ENCODE measurements at regions not wholly inside any gene's neighbourhood (a gene's known extent, or its start where the extent isn't known, plus 50 kb on each side); places are given as distances from the start of the nearest gene placed in this dataset.

- DNase-seq: no peak
- Mint-ChIP-seq H3K4me3 (no peak overlapping the region), H3K27me3 (ENCODE audit: low read depth in 3 of 3) (peaks cover 0 to 2% (median 0%) of the 10 kb centered on the region in 3 donors), H3K36me3 (no peaks in the 10 kb centered on the region), H3K9me3 (peaks cover 7 to 11% (median 8%) of the 10 kb centered on the region in 6 donors), H3K27ac (no peak overlapping the region), H3K4me1 (no peaks in the 10 kb centered on the region)
Observed at GRCh38 chr4:124243671-124244366, 468.7 kb downstream of the ANKRD50 start.

GRCh38 chr4:124253080-124253479, 459.5 kb downstream of the ANKRD50 start:
- peaks cover 0 to 2% (median 0%) of the 10 kb centered on the region in 6 donors for H3K9me3 Mint-ChIP-seq
- H3K4me1 Mint-ChIP-seq: no peaks in the 10 kb centered on the region
- H3K27ac Mint-ChIP-seq: no peak overlapping the region
- no peak for DNase-seq
- no peak overlapping the region for H3K4me3 Mint-ChIP-seq
- no peaks in the 10 kb centered on the region for H3K27me3 Mint-ChIP-seq (ENCODE audit: low read depth in 3 of 3)
- H3K36me3 Mint-ChIP-seq: no peaks in the 10 kb centered on the region

- no peaks in the 10 kb centered on the region for H3K9me3 Mint-ChIP-seq
Observed at GRCh38 chr4:124262211-124263179, 450.0 kb downstream of the ANKRD50 start.

GRCh38 chr4:124265701-124266100, 446.8 kb downstream of the ANKRD50 start:
- H3K4me3 Mint-ChIP-seq: no peak overlapping the region
- no peak for DNase-seq
- H3K27me3 Mint-ChIP-seq (ENCODE audit: low read depth in 3 of 3): peaks cover 0 to 3% (median 0%) of the 10 kb centered on the region in 3 donors
- H3K4me1 Mint-ChIP-seq: no peaks in the 10 kb centered on the region
- H3K9me3 Mint-ChIP-seq: peaks cover 0 to 2% (median under 1%) of the 10 kb centered on the region in 6 donors
- H3K27ac Mint-ChIP-seq: no peak overlapping the region
- H3K36me3 Mint-ChIP-seq: no peaks in the 10 kb centered on the region

More at GRCh38 chr4:124262211-124263179, 450.0 kb downstream of the ANKRD50 start:
- no peak overlapping the region for H3K27ac Mint-ChIP-seq
- no peaks in the 10 kb centered on the region for H3K4me1 Mint-ChIP-seq
- peak in 2 of 3 donors; percentile 19 to 22 for DNase-seq
- no peak overlapping the region for H3K4me3 Mint-ChIP-seq
- H3K36me3 Mint-ChIP-seq: no peaks in the 10 kb centered on the region
- H3K27me3 Mint-ChIP-seq (ENCODE audit: low read depth in 3 of 3): peaks cover 0 to 3% (median 0%) of the 10 kb centered on the region in 3 donors

- H3K27me3 Mint-ChIP-seq (ENCODE audit: low read depth in 3 of 3): peaks cover 0 to 3% (median 0%) of the 10 kb centered on the region in 3 donors
- peaks cover 0 to 7% (median 2%) of the 10 kb centered on the region in 6 donors for H3K9me3 Mint-ChIP-seq
- no peak overlapping the region for H3K27ac Mint-ChIP-seq
- H3K4me3 Mint-ChIP-seq: no peak overlapping the region
- H3K4me1 Mint-ChIP-seq: no peaks in the 10 kb centered on the region
- no peak for DNase-seq
- H3K36me3 Mint-ChIP-seq: no peaks in the 10 kb centered on the region
Observed at GRCh38 chr4:124266721-124267120, 445.8 kb downstream of the ANKRD50 start.

- no peak overlapping the region for H3K27ac Mint-ChIP-seq
- no peak overlapping the region for H3K4me3 Mint-ChIP-seq
- H3K27me3 Mint-ChIP-seq (ENCODE audit: low read depth in 3 of 3): peaks cover 1 to 2% (median 1%) of the 10 kb centered on the region in 3 donors
- peaks cover 0 to 5% (median under 1%) of the 10 kb centered on the region in 6 donors for H3K9me3 Mint-ChIP-seq
- H3K4me1 Mint-ChIP-seq: no peaks in the 10 kb centered on the region
- H3K36me3 Mint-ChIP-seq: no peaks in the 10 kb centered on the region
- DNase-seq: no peak
Observed at GRCh38 chr4:124276461-124276860, 436.1 kb downstream of the ANKRD50 start.

- Mint-ChIP-seq H3K9me3 (peaks cover 0 to 5% (median 0%) of the 10 kb centered on the region in 6 donors), H3K4me3 (no peak overlapping the region), H3K27me3 (ENCODE audit: low read depth in 3 of 3) (peaks cover 0 to 2% (median 1%) of the 10 kb centered on the region in 3 donors), H3K27ac (no peak overlapping the region), H3K4me1 (no peaks in the 10 kb centered on the region), H3K36me3 (no peaks in the 10 kb centered on the region)
- DNase-seq: no peak
Observed at GRCh38 chr4:124277691-124278090, 434.8 kb downstream of the ANKRD50 start.

GRCh38 chr4:124278477-124278876, 434.1 kb downstream of the ANKRD50 start:
- Mint-ChIP-seq H3K9me3 (peaks cover 0 to 5% (median 0%) of the 10 kb centered on the region in 6 donors), H3K4me1 (no peaks in the 10 kb centered on the region), H3K27ac (no peak overlapping the region), H3K4me3 (no peak overlapping the region), H3K27me3 (ENCODE audit: low read depth in 3 of 3) (peaks cover 0 to 2% (median 1%) of the 10 kb centered on the region in 3 donors), H3K36me3 (no peaks in the 10 kb centered on the region)
- no peak for DNase-seq

- H3K4me1 Mint-ChIP-seq: no peaks in the 10 kb centered on the region
- DNase-seq: no peak
- no peaks in the 10 kb centered on the region for H3K36me3 Mint-ChIP-seq
- H3K4me3 Mint-ChIP-seq: no peak overlapping the region
- H3K27ac Mint-ChIP-seq: no peak overlapping the region
- no peaks in the 10 kb centered on the region for H3K9me3 Mint-ChIP-seq
- H3K27me3 Mint-ChIP-seq (ENCODE audit: low read depth in 3 of 3): peaks cover 0 to 1% (median 0%) of the 10 kb centered on the region in 3 donors
Observed at GRCh38 chr4:124279741-124280140, 432.8 kb downstream of the ANKRD50 start.

- DNase-seq: no peak
- H3K27me3 Mint-ChIP-seq (ENCODE audit: low read depth in 3 of 3): no peaks in the 10 kb centered on the region
- no peaks in the 10 kb centered on the region for H3K9me3 Mint-ChIP-seq
- H3K36me3 Mint-ChIP-seq: no peaks in the 10 kb centered on the region
- no peak overlapping the region for H3K4me3 Mint-ChIP-seq
- H3K27ac Mint-ChIP-seq: no peak overlapping the region
- no peaks in the 10 kb centered on the region for H3K4me1 Mint-ChIP-seq
Observed at GRCh38 chr4:124282301-124282898, 430.1 kb downstream of the ANKRD50 start.

GRCh38 chr4:124288706-124289486, 423.6 kb downstream of the ANKRD50 start:
- H3K27ac Mint-ChIP-seq: no peak overlapping the region
- H3K4me1 Mint-ChIP-seq: no peaks in the 10 kb centered on the region
- H3K27me3 Mint-ChIP-seq (ENCODE audit: low read depth in 3 of 3): no peaks in the 10 kb centered on the region
- H3K36me3 Mint-ChIP-seq: no peaks in the 10 kb centered on the region
- DNase-seq: no peak
- H3K9me3 Mint-ChIP-seq: peaks cover 0 to 6% (median 3%) of the 10 kb centered on the region in 6 donors
- H3K4me3 Mint-ChIP-seq: no peak overlapping the region

- H3K36me3 Mint-ChIP-seq: no peaks in the 10 kb centered on the region
- H3K27me3 Mint-ChIP-seq (ENCODE audit: low read depth in 3 of 3): no peaks in the 10 kb centered on the region
- peaks cover 0 to 7% (median 4%) of the 10 kb centered on the region in 6 donors for H3K9me3 Mint-ChIP-seq
Observed at GRCh38 chr4:124290678-124291077, 421.9 kb downstream of the ANKRD50 start.

GRCh38 chr4:124295413-124295812, 417.1 kb downstream of the ANKRD50 start:
- no peak for DNase-seq
- Mint-ChIP-seq H3K36me3 (no peaks in the 10 kb centered on the region), H3K27me3 (ENCODE audit: low read depth in 3 of 3) (no peaks in the 10 kb centered on the region), H3K4me3 (no peak overlapping the region), H3K4me1 (no peaks in the 10 kb centered on the region), H3K27ac (no peak overlapping the region), H3K9me3 (peaks cover 0 to 14% (median 2%) of the 10 kb centered on the region in 6 donors)

More at GRCh38 chr4:124290678-124291077, 421.9 kb downstream of the ANKRD50 start:
- Mint-ChIP-seq H3K27ac (no peak overlapping the region), H3K4me1 (no peaks in the 10 kb centered on the region), H3K4me3 (no peak overlapping the region)
- DNase-seq: no peak

All from immature natural killer cell (primary cell).